Fibroblast of pulmonary artery (primary cell): ENCODE measurements at regions not wholly inside any gene's neighbourhood (a gene's known extent, or its start where the extent isn't known, plus 50 kb on each side); places are given as distances from the start of the nearest gene placed in this dataset.

Experiments
- DNase-seq: peaks from one replicate; pipeline ENCODE4 v3.0.0-alpha.2; 2010; ENCODE audit warnings: low read depth
- H3K4me3 ChIP-seq: replicated peaks from 2 replicates; pipeline ENCODE4 v1.5.1; 2011; ENCODE audit warnings: low read depth, mild to moderate bottlenecking, control low read depth, low read length, moderate library complexity
- CTCF ChIP-seq: IDR thresholded peaks from 2 replicates; pipeline ENCODE4 v1.5.1; 2011; ENCODE audit warnings: mild to moderate bottlenecking, control low read depth, low read length, inconsistent platforms; ENCODE audit errors: missing control alignments

GRCh38 chr1:168437821-168438220 lies 106.0 kb downstream of the XCL2 start:
- no peak overlapping the region for H3K4me3 ChIP-seq
- no peak for TF ChIP-seq CTCF
- no peak for DNase-seq

- TF ChIP-seq CTCF: no peak
- no peak for DNase-seq
- H3K4me3 ChIP-seq: no peak overlapping the region
Observed at GRCh38 chr1:168435439-168435838, 108.4 kb downstream of the XCL2 start.

- DNase-seq: no peak
- H3K4me3 ChIP-seq: no peak overlapping the region
- TF ChIP-seq CTCF: no peak
Observed at GRCh38 chr1:168433238-168433637, 110.6 kb downstream of the XCL2 start.

GRCh38 chr1:168431882-168432281 lies 111.9 kb downstream of the XCL2 start:
- no peak for TF ChIP-seq CTCF
- no peak overlapping the region for H3K4me3 ChIP-seq
- no peak for DNase-seq

GRCh38 chr1:168430321-168430720 lies 113.5 kb downstream of the XCL2 start:
- DNase-seq: no peak
- H3K4me3 ChIP-seq: no peak overlapping the region
- TF ChIP-seq CTCF: no peak

GRCh38 chr1:168428063-168428731 lies 115.6 kb downstream of the XCL2 start:
- TF ChIP-seq CTCF: no peak
- DNase-seq: peak; percentile 33
- H3K4me3 ChIP-seq: no peak overlapping the region

- TF ChIP-seq CTCF: no peak
- DNase-seq: no peak
Observed at GRCh38 chr1:168427051-168427450, 116.7 kb downstream of the XCL2 start.

More at GRCh38 chr1:168427051-168427450, 116.7 kb downstream of the XCL2 start:
- no peak overlapping the region for H3K4me3 ChIP-seq
